NB4 (cell line): ENCODE measurements at regions not wholly inside any gene's neighbourhood (a gene's known extent, or its start where the extent isn't known, plus 50 kb on each side); places are given as distances from the start of the nearest gene placed in this dataset.

Source experiments
- POLR2A ChIP-seq: IDR thresholded peaks from 2 replicates; pipeline ENCODE4 v1.6.1; 2011; ENCODE audit warnings: mild to moderate bottlenecking; ENCODE audit not compliant: insufficient read length; ENCODE audit errors: extremely low read depth
- TF ChIP-seq, protein P1 (sequence below): IDR thresholded peaks from one replicate; pipeline ENCODE4 v1.5.1; 2012; ENCODE audit warnings: low read depth, low read length

DNA sequence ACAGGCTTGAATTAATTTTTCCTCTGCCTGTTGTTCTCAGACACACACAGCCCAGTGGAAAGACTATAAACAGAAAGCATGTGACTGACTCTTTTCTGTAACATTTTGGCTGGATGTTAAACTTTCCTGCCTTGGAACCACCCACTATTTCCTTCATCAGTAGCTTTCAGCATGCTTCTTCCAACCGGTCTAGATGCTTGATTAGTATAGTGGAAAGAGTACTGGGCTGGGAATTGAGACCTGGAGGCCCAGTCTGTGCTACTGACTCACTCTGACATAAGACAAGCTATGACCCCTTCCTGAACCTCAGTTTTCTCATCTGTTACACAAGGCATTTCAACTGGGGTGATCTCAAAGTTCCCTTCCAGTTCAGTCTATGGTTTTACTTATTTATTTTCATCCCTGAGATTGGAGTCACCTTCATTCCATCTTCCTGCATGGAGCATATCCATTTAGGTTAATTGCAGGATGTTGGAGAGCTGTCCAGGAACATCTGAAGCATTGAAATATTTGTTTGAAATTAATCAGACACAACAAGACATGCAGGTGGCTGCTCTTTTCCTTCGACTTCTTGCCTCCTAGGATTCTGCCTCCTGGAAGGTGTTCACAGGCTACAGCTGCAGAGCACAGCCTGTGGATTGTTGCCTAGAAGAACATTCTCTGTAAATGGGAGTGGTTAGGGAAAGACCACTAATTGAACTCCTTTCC, 173.4 kb downstream of the RTL9 start:
- TF ChIP-seq, protein P1, sequence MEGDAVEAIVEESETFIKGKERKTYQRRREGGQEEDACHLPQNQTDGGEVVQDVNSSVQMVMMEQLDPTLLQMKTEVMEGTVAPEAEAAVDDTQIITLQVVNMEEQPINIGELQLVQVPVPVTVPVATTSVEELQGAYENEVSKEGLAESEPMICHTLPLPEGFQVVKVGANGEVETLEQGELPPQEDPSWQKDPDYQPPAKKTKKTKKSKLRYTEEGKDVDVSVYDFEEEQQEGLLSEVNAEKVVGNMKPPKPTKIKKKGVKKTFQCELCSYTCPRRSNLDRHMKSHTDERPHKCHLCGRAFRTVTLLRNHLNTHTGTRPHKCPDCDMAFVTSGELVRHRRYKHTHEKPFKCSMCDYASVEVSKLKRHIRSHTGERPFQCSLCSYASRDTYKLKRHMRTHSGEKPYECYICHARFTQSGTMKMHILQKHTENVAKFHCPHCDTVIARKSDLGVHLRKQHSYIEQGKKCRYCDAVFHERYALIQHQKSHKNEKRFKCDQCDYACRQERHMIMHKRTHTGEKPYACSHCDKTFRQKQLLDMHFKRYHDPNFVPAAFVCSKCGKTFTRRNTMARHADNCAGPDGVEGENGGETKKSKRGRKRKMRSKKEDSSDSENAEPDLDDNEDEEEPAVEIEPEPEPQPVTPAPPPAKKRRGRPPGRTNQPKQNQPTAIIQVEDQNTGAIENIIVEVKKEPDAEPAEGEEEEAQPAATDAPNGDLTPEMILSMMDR = no peak
- TF ChIP-seq POLR2A = no peak
